Epithelial cell of esophagus (primary cell): ENCODE measurements at regions not wholly inside any gene's neighbourhood (a gene's known extent, or its start where the extent isn't known, plus 50 kb on each side); places are given as distances from the start of the nearest gene placed in this dataset.

Experiments
- DNase-seq: peaks from one replicate; pipeline ENCODE4 v3.0.0; 2010; ENCODE audit warnings: low read depth
- H3K4me3 ChIP-seq: 2 replicates; pipeline ENCODE4 v1.5.1; 2011; ENCODE audit warnings: mild to moderate bottlenecking, low read length, control low read depth
- CTCF ChIP-seq: IDR thresholded peaks from 2 replicates; pipeline ENCODE4 v1.5.1; 2011; ENCODE audit warnings: low read depth, mild to moderate bottlenecking, low read length, control low read depth, inconsistent platforms; ENCODE audit not compliant: insufficient read depth; ENCODE audit errors: missing control alignments

GRCh38 chr1:157193702-157194391 is 55.7 kb upstream of the ETV3 start:
- peak; percentile 74 for DNase-seq
- no peak overlapping the region for H3K4me3 ChIP-seq
- peak; percentile 61 for TF ChIP-seq CTCF

- no peak overlapping the region for H3K4me3 ChIP-seq
- no peak for TF ChIP-seq CTCF
- no peak for DNase-seq
Measured at GRCh38 chr1:157193219-157193618, 55.0 kb upstream of the ETV3 start.

DNA sequence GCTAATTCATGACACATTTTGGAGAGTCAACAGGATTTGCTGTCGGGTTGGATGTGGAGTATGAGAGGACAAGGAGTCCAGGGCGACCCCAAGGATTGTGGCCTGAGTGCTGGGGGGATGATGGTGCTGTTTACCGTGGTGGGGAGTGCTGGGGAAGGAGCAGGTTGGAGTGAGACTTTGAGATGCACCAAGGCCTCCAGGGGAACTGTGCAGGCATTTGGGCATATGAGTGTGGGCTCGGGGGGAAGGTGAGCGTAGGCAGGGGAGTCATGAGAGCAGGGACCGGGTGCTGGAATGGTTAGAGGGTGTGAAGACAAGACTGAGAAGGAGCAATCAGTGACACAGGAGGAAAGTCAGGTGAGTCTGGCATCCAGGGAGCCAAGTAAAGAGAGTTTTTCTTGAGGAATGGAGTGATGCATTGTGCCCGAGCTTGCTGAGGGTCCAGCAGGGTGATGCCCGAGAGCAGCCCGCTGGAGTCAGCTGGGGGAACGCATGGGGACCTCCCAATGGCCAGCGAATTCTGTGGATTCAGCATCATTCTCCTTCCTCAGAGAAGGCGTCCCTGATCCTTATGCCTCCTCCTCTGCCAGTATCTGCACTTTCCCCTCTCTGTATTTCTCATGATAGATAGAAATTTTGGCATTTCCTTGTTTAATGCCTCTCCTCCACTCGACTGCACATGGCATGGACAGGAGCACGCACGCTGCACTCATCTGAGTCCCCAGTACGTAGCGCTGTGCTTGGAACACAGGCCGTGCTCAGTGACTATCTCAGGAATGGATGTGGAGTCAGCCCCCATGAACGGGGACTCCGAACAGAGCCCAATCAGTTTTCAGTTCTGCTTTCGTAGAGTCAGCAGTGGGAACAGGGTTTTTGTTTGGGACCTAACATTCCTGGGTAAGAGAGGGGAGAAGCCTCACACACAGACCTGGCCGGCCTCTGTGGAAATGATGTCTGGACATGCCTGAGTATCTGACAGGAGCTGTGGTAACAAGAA is 52.1 kb upstream of the ETV3 start:
- peak; percentile 30 for DNase-seq
- peak; percentile 9 for TF ChIP-seq CTCF
- no peak overlapping the region for H3K4me3 ChIP-seq

DNA sequence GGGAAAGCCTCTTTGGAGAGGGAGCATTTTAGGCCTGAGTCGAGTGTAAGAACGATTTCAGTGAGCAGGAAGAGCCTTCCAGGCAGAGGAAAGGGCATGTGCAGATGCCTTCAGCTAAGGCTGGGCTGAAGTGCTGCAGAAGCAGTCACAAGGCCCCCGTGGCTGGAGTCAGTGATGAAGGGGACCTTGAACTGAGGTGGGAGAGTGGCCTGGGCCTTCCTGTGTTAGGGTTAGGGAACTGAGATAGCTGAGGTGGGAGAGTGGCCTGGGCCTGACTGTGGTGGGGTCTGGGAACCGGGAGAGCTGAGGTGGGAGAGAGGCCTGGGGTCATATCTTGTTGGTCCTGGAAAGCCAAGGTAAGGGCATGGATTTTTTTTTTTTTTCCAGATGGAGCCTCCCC is 50.9 kb upstream of the ETV3 start:
- no peak overlapping the region for H3K4me3 ChIP-seq
- no peak for TF ChIP-seq CTCF
- no peak for DNase-seq
